NOMO-1 treated with dmso at 0.1 percent for 144 hours (cell line): ENCODE measurements at regions not wholly inside any gene's neighbourhood (a gene's known extent, or its start where the extent isn't known, plus 50 kb on each side); places are given as distances from the start of the nearest gene placed in this dataset.

ENCODE experiments used
- DNase-seq: peaks from one replicate; lab custom pipeline; 2025; ENCODE audit not compliant: unreplicated experiment; lab: John Stamatoyannopoulos, UW

- DNase-seq, result no peak
These were observed 123.3 kb downstream of the BEGAIN start for GRCh38 chr14:100463937-100464336.

- DNase-seq, result no peak
These were observed 120.9 kb downstream of the BEGAIN start for GRCh38 chr14:100466111-100466856.

GRCh38 chr14:100467046-100467750, 120.0 kb downstream of the BEGAIN start:
- no peak for DNase-seq

GRCh38 chr14:100467939-100468338, 119.3 kb downstream of the BEGAIN start:
- DNase-seq, result no peak

- no peak for DNase-seq
These were observed 118.7 kb downstream of the BEGAIN start for GRCh38 chr14:100468557-100468956.

- no peak for DNase-seq
These were observed 117.3 kb downstream of the BEGAIN start for GRCh38 chr14:100469632-100470522.

GRCh38 chr14:100470523-100470897, 116.7 kb downstream of the BEGAIN start:
- no peak for DNase-seq

- DNase-seq, result no peak
These were observed 115.7 kb downstream of the BEGAIN start for GRCh38 chr14:100471441-100472093.

GRCh38 chr14:100472094-100472455, 115.1 kb downstream of the BEGAIN start:
- no peak for DNase-seq

GRCh38 chr14:100472491-100472890, 114.7 kb downstream of the BEGAIN start:
- DNase-seq, result no peak

GRCh38 chr14:100473249-100473648, 114.0 kb downstream of the BEGAIN start:
- no peak for DNase-seq

- no peak for DNase-seq
These were observed 113.0 kb downstream of the BEGAIN start for GRCh38 chr14:100474196-100474595.

GRCh38 chr14:100475268-100475667, 111.9 kb downstream of the BEGAIN start:
- DNase-seq, result no peak

- no peak for DNase-seq
These were observed 111.0 kb downstream of the BEGAIN start for GRCh38 chr14:100476012-100476822.

GRCh38 chr14:100484531-100485267, 102.5 kb downstream of the BEGAIN start:
- no peak for DNase-seq

GRCh38 chr14:100486025-100486828, 101.0 kb downstream of the BEGAIN start:
- DNase-seq, result no peak
